ENCODE measurements at regions not wholly inside any gene's neighbourhood (a gene's known extent, or its start where the extent isn't known, plus 50 kb on each side); places are given as distances from the start of the nearest gene placed in this dataset.
A peak's percentile ranks its signal among the peaks of the same experiment; 100 is the strongest.

DNA sequence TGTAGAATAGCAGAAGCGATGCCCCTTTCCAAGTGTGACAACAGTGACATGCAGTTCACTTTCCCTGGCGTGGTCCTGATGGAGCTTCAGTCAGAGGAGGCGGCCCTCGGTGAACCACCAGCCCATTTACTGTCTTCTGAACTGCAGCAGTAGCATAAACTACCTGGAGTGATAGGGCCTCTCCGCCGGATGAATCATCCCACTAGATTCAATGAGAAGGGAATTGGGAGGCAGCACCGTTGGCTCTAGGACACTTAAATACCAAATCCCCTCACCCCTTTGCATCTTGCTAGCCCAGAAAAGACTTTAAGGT lies 112.8 kb upstream of the GPR12 start:
- H3K27me3 ChIP-seq: no peaks in the 10 kb centered on the region
- WGBS, 2 donors: 57% methylated on average over 7 of the region's 7 CpGs
- no peak for DNase-seq
- H3K36me3 ChIP-seq (ENCODE audit: low read depth, missing control alignments): no peaks in the 10 kb centered on the region
- intact Hi-C loops (cut with DNase I; ENCODE audit: low total_unique reads): no loop called here
- no peaks in the 10 kb centered on the region for H3K4me1 ChIP-seq
- no peaks in the 10 kb centered on the region for H3K9me3 ChIP-seq
- H3K27ac ChIP-seq: no peak overlapping the region
- TF ChIP-seq, protein P1, sequence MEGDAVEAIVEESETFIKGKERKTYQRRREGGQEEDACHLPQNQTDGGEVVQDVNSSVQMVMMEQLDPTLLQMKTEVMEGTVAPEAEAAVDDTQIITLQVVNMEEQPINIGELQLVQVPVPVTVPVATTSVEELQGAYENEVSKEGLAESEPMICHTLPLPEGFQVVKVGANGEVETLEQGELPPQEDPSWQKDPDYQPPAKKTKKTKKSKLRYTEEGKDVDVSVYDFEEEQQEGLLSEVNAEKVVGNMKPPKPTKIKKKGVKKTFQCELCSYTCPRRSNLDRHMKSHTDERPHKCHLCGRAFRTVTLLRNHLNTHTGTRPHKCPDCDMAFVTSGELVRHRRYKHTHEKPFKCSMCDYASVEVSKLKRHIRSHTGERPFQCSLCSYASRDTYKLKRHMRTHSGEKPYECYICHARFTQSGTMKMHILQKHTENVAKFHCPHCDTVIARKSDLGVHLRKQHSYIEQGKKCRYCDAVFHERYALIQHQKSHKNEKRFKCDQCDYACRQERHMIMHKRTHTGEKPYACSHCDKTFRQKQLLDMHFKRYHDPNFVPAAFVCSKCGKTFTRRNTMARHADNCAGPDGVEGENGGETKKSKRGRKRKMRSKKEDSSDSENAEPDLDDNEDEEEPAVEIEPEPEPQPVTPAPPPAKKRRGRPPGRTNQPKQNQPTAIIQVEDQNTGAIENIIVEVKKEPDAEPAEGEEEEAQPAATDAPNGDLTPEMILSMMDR (IDR thresholded peaks at IDR 0.05): no peak
- no peak for TF ChIP-seq POLR2A (IDR thresholded peaks at IDR 0.05)
- peak overlapping the region in 1 of 2 donors; percentile 7 for H3K4me3 ChIP-seq

DNA sequence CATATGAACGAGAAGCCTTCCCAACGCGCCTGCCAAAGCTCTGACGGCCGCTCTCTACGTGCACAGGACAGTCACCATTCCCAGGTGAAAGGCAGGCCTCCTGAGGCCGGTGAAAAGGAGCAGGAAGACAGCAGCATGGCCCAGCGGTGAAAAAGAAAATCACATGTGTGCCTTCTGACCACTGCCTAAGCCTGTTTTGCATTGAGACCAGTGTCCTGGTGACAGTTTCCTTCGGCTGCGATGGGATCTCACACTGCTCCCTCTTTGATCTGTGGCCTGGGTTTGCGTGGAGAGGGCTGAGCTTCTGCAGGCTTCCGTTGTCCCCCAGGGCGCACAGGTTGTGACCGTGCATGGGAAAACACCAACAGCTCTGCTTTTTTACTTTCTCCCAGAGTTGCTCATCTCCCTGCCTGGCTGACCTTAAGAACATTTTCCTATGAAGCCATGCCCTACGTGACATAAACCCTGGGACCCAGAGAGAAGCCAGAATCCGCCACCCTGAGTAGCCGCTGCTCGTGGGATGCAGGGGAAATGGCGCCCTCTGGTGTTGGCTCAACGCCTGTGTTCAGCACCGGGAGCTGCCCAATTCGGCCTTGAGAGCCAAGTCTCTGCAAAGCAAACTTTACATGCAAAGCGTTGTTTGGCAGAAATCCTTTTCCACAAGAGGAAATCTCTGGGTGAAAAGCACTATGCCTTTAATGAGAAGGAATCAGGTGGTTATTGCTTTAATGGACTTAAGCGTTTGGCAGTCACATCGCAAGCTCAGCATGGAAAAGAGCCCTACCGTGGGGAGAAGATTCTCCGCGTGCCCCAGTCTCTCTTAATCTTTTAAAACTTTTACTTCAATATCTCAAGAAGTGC lies 112.2 kb upstream of the GPR12 start:
- H3K27me3 ChIP-seq: no peaks in the 10 kb centered on the region
- no peaks in the 10 kb centered on the region for H3K36me3 ChIP-seq (ENCODE audit: low read depth, missing control alignments)
- WGBS, 2 donors: 32 to 46% methylated on average over 24 to 28 of the region's 28 CpGs
- peak overlapping the region; percentile 6 to 7 for H3K4me3 ChIP-seq
- peak; percentile 88 for DNase-seq
- no peaks in the 10 kb centered on the region for H3K9me3 ChIP-seq
- no peaks in the 10 kb centered on the region for H3K4me1 ChIP-seq
- no peak overlapping the region for H3K27ac ChIP-seq
- no peak for TF ChIP-seq POLR2A (IDR thresholded peaks at IDR 0.05)
- TF ChIP-seq, protein P1 (IDR thresholded peaks at IDR 0.05): peak; percentile 65 to 71 (median 69)
- intact Hi-C loops (cut with DNase I; ENCODE audit: low total_unique reads): no loop called here

DNA sequence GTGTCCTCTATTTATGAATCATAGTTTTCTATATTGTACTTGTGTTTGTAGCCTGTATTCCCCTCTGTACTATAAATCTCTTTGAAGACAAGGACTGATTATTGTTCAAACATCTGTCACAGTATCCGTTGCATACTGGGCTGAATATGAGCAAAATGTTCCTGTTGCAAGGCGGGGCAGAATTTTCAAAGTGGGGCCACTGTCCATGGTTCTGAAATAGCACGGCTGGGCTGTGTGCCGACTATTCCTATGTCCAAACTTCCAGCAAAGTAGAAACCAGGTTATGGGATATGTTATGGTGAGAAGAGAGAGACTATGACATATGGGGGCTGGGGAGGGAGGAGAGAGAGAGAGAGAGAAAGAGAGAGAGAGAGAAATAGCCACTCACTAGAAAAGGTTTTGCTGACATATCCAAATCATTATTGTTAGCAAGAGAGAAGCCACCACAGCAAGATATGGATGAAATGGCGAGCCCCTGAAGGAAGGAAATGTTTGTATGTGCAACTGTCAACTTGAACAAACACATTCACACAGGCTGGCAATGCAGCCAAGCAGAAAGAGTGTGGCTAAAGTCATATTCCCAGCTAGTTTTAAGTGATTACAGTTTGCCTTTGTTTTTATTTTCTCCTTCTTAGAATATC lies 107.0 kb upstream of the GPR12 start:
- Histone ChIP-seq H3K4me1 (no peaks in the 10 kb centered on the region), H3K36me3 (ENCODE audit: low read depth, missing control alignments) (no peaks in the 10 kb centered on the region), H3K9me3 (no peaks in the 10 kb centered on the region), H3K27me3 (no peaks in the 10 kb centered on the region), H3K4me3 (no peak overlapping the region), H3K27ac (no peak overlapping the region)
- intact Hi-C loops (cut with DNase I; ENCODE audit: low total_unique reads): no loop called here
- peak; percentile 49 for DNase-seq
- WGBS, 2 donors: 15 to 16% methylated on average over 5 of the region's 5 CpGs
- TF ChIP-seq POLR2A (IDR thresholded peaks at IDR 0.05): no peak
- TF ChIP-seq, protein P1 (IDR thresholded peaks at IDR 0.05): no peak

DNA sequence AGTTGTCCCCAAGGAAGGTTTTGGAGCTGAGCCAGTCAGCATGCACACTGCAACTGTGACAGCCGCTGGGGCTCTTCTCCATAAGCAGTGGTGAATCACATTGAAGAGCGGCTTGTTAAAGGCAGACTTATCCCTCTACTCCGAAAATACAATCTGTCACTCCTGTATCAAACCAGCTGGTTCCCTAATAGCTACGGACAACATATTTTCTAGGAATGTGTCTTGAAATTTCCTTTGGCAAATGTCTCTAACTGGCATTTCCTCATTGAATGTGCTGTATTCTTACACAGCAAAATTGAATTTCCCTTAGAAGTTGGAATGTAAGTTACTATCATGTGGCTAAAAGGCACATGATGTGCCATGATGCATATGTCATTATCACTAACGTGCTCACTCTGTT lies 104.0 kb upstream of the GPR12 start:
- WGBS, 2 donors: 77 to 79% methylated on average over 5 of the region's 5 CpGs

More for the DNA sequence above, 104.0 kb upstream of the GPR12 start:
- Histone ChIP-seq H3K4me1 (no peaks in the 10 kb centered on the region), H3K36me3 (ENCODE audit: low read depth, missing control alignments) (no peaks in the 10 kb centered on the region), H3K27me3 (no peaks in the 10 kb centered on the region), H3K4me3 (no peak overlapping the region), H3K27ac (no peak overlapping the region), H3K9me3 (no peaks in the 10 kb centered on the region)
- no peak for DNase-seq
- intact Hi-C loops (cut with DNase I; ENCODE audit: low total_unique reads): no loop called here
- TF ChIP-seq, protein P1 (IDR thresholded peaks at IDR 0.05): no peak
- no peak for TF ChIP-seq POLR2A (IDR thresholded peaks at IDR 0.05)
